Heart left ventricle (tissue), 16 donors: ENCODE measurements at regions not wholly inside any gene's neighbourhood (a gene's known extent, or its start where the extent isn't known, plus 50 kb on each side); places are given as distances from the start of the nearest gene placed in this dataset.

Experiments used
- ATAC-seq, 4 donors: fragments of 200-7000 bp; cut with Tn5 transposase; one replicate each; pipeline ENCODE4 v1.9.1; 2020 to 2022; ENCODE audit warnings: moderate library complexity in 4 of 4, mild to moderate bottlenecking in 3 of 4, moderate number of reproducible peaks in 1 of 4
- DNase-seq, 5 donors: peaks; one replicate each; pipeline ENCODE4 v3.0.0-alpha.2; 2020
- H3K27ac ChIP-seq, 12 donors: fragments of 200-600 bp; sonication (generic) in 4 of 12; one replicate each; pipeline versions ENCODE4 v1.5.0 to v1.8.0; 2016 to 2022; ENCODE audit warnings: mild to moderate bottlenecking in 2 of 12
- H3K27me3 ChIP-seq, 9 donors: fragments of 200-600 bp; sonication (generic) in 2 of 9; one replicate each; pipeline versions ENCODE4 v1.5.1 to v1.8.0; 2016 to 2022; ENCODE audit warnings: mild to moderate bottlenecking in 3 of 9
- H3K36me3 ChIP-seq, 9 donors: fragments of 200-600 bp; sonication (generic) in 2 of 9; one replicate each; pipeline versions ENCODE4 v1.5.0 to v1.8.0; 2018 to 2022; ENCODE audit warnings: mild to moderate bottlenecking in 2 of 9
- H3K4me1 ChIP-seq, 12 donors: fragments of 200-600 bp; sonication (generic) in 4 of 12; one replicate each; pipeline versions ENCODE4 v1.5.0 to v1.8.0; 2016 to 2022; ENCODE audit warnings: mild to moderate bottlenecking in 3 of 12
- H3K4me3 ChIP-seq, 12 donors: fragments of 200-600 bp; sonication (generic) in 4 of 12; one replicate each; pipeline versions ENCODE4 v1.5.0 to v1.8.0; 2017 to 2022; ENCODE audit warnings: mild to moderate bottlenecking in 9 of 12, moderate library complexity in 4 of 12
- H3K9me3 ChIP-seq, 12 donors: fragments of 200-600 bp; sonication (generic) in 4 of 12; one replicate each; pipeline versions ENCODE4 v1.5.0 to v1.8.0; 2016 to 2022; ENCODE audit warnings: mild to moderate bottlenecking in 1 of 12
- POLR2A ChIP-seq, 2 donors: fragments of 450-650 bp; IDR thresholded peaks; one replicate each; pipeline ENCODE4 v1.6.1; 2017; ENCODE audit warnings: antibody characterized with exemption in 2 of 2, mild to moderate bottlenecking in 2 of 2, moderate library complexity in 2 of 2
- WGBS, 4 donors: extraction: QIAGEN DNeasy Blood & Tissue Kit in 2 of 4; methylation state at CpG; one replicate each; pipeline versions ENCODE4 v1.1.5 to v1.1.7; 2013 to 2018; 5-methylcytosine and 5-hydroxymethylcytosine counted together
- intact Hi-C, 10 donors: fragments of 100-400 bp; cut with DNase I; formaldehyde crosslinking; loops; one replicate each; pipeline versions ENCODE4 v1.11.1 to v1.14.2; 2022
- TF ChIP-seq, protein P1 (sequence below), 12 donors: fragments of 200-600 bp; sonication (generic) in 4 of 12; IDR thresholded peaks; one replicate each; pipeline versions ENCODE4 v1.5.0 to v1.8.0; 2018 to 2022; ENCODE audit warnings: antibody characterized with exemption in 12 of 12, mild to moderate bottlenecking in 5 of 12
- donor health status: ischemic (EF 13 %, LVEDD 7.1; RV severe dilation, severe dysfunction).
- donor health status: healthy with polysubstance abuse.
- donor health status: DM: no; HTN: yes; CAD: no.
- donor health status: DM: no; HTN: no; CAD: no.
- donor health status: ischemic (EF 25% LVEDD 6.9; RV normal size, moderate dysfunction).
- donor health status: ischemic (EF 25% LVEDD 5.7; RV mildly dilated, moderate dysfunction).
- donor health status: healthy.
- donor health status: DM: yes; HTN: yes; CAD: no.
- donor health status: ischemic (EF 35%, LVEDD 5.7; RV mildly dilated, moderate dysfunction).
- donor health status: nonischemic (EF 11% LVEDD 7.7; RV severe dilation, severe dysfunction).
- donor health status: DM: yes; HTN: yes; CAD: no.
- donor health status: PGD.
- donor health status: ischemic (EF 29% LVEDD 5.4; RV normal size, mild dysfunction).
- donor health status: nonischemic (EF 23%, LVEDD 6.1; RV moderate dilation, normal function).

DNA sequence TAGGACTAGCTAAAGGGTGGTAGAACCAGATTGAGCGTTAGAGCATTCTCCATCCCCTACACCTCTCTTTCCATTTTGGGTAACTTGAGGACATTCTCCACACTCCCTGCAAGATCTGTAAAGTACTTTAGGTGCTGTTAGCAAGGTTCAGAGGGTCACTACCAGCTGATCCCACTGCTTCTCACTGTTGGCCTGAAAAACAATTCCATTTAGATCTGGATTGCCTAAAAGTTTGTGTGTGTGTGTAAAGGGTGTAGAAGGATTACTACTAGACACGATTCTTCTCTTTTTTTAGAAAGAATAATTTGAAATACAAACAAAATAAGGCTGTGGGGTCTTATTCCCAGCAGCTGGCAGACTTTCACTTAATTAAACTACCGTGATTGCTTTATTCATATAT lies 95.1 kb upstream of the TMEM178A start:
- 69 to 83% (median 73%) methylated on average over 3 of the region's 3 CpGs for WGBS, 4 donors
- no peaks in the 10 kb centered on the region for H3K27me3 ChIP-seq
- H3K36me3 ChIP-seq = no peaks in the 10 kb centered on the region
- H3K4me3 ChIP-seq = no peak overlapping the region
- ATAC-seq = no peak
- intact Hi-C loops = no loop called here
- TF ChIP-seq POLR2A (IDR thresholded peaks at IDR 0.05) = no peak
- TF ChIP-seq, protein P1, sequence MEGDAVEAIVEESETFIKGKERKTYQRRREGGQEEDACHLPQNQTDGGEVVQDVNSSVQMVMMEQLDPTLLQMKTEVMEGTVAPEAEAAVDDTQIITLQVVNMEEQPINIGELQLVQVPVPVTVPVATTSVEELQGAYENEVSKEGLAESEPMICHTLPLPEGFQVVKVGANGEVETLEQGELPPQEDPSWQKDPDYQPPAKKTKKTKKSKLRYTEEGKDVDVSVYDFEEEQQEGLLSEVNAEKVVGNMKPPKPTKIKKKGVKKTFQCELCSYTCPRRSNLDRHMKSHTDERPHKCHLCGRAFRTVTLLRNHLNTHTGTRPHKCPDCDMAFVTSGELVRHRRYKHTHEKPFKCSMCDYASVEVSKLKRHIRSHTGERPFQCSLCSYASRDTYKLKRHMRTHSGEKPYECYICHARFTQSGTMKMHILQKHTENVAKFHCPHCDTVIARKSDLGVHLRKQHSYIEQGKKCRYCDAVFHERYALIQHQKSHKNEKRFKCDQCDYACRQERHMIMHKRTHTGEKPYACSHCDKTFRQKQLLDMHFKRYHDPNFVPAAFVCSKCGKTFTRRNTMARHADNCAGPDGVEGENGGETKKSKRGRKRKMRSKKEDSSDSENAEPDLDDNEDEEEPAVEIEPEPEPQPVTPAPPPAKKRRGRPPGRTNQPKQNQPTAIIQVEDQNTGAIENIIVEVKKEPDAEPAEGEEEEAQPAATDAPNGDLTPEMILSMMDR (IDR thresholded peaks at IDR 0.05) = no peak
- H3K9me3 ChIP-seq = peaks cover 0 to 4% (median 0%) of the 10 kb centered on the region in 12 donors
- no peak for DNase-seq
- peaks cover 0 to 44% (median 22%) of the 10 kb centered on the region in 12 donors for H3K4me1 ChIP-seq
- peak overlapping the region in 5 of 12 donors; percentile 3 to 22 (median 11) for H3K27ac ChIP-seq

DNA sequence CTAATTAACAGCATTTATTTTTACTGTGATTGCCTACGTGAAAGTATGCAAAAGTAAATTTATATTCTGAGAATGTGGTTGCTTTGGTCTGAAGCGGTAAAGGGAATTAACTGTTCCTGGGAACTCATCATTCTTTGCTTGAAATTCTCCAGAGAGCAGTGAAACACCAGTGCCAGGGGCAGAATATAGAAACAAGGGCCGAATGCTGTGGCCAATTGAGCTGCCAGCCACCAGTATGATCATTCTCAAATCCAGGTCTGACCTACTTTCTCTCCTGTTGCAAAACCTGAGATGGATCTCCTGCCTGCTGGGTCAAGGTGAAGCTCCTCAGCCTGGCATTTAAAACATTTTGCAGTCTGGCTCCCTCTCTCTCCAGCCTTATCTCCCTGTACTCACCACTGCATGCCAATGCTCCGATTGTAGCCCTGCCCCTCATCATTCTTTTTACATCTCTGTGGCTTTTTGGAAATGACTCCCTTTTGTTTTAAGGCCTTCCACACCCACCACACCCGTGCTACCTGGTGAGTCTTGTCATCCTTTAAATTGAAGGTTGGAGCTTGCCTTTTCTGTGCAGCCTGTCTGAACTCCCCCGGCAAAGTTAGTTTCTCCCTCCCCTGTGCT lies 94.5 kb upstream of the TMEM178A start:
- Histone ChIP-seq H3K9me3 (peaks cover 0 to 7% (median 0%) of the 10 kb centered on the region in 12 donors), H3K27me3 (no peaks in the 10 kb centered on the region), H3K27ac (peak overlapping the region in 7 of 12 donors; percentile 3 to 31 (median 11)), H3K36me3 (no peaks in the 10 kb centered on the region), H3K4me1 (peaks cover 0 to 44% (median 22%) of the 10 kb centered on the region in 12 donors), H3K4me3 (no peak overlapping the region)
- TF ChIP-seq, protein P1 (IDR thresholded peaks at IDR 0.05) = no peak
- no peak for TF ChIP-seq POLR2A (IDR thresholded peaks at IDR 0.05)
- ATAC-seq = peak; percentile 47 to 69 (median 57)
- no peak for DNase-seq
- intact Hi-C loops = no loop called here
- WGBS, 4 donors = 39 to 47% (median 43%) methylated on average over 6 of the region's 6 CpGs

DNA sequence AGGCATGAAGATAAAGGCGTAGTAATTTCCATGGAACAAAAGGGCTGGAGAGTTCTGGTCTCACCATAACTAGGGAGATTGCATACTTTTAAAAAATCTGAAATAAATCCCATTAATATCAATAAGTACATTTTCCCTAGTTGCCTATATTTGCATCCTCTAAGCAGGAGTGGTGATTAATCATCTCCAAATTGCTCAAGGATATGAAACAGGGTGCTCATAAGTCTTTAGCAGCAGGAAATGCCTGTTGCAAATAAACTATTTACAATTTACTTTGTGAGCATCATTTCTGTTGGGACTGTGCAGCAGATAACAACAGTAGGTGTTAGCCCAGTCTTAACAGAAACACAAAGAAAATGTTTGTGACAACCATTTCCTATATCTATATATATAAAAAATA lies 92.4 kb upstream of the TMEM178A start:
- DNase-seq (no peak), ATAC-seq (no peak)
- Histone ChIP-seq H3K9me3 (peaks cover 0 to 8% (median 0%) of the 10 kb centered on the region in 12 donors), H3K4me3 (no peak overlapping the region), H3K4me1 (peaks cover 0 to 30% (median 16%) of the 10 kb centered on the region in 12 donors), H3K36me3 (no peaks in the 10 kb centered on the region), H3K27ac (no peak overlapping the region), H3K27me3 (no peaks in the 10 kb centered on the region)
- intact Hi-C loops = no loop called here
- TF ChIP-seq, protein P1 (IDR thresholded peaks at IDR 0.05) = no peak
- no peak for TF ChIP-seq POLR2A (IDR thresholded peaks at IDR 0.05)
- 93 to 98% (median 97%) methylated on average over 1 of the region's 1 CpG for WGBS, 4 donors

DNA sequence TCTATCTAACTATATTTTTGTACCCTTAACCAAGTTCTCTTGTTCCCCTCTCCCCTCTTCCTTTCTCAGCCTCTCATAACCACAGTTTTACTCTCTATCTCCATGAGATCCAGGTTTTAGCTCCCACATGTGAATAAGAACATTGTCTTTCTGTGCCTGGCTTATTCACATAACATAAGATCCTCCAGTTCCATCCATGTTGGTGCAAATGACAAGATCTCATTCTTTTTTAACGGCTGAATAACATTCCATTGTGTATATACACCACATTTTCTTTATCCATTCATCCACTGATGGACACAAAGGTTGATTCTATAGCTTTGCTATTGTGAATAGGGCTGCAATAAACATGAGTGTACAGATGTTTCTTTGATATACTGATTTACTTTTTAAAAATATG lies 83.9 kb upstream of the TMEM178A start:
- intact Hi-C loops = no loop called here
- no peak for DNase-seq
- Histone ChIP-seq H3K36me3 (no peaks in the 10 kb centered on the region), H3K27me3 (no peaks in the 10 kb centered on the region), H3K4me1 (peaks cover 0 to 6% (median 0%) of the 10 kb centered on the region in 12 donors), H3K27ac (no peak overlapping the region), H3K9me3 (peaks cover 0 to 12% (median 3%) of the 10 kb centered on the region in 12 donors), H3K4me3 (no peak overlapping the region)
- TF ChIP-seq, protein P1 (IDR thresholded peaks at IDR 0.05) = no peak
- no peak for ATAC-seq
- 87 to 96% (median 94%) methylated on average over 1 of the region's 1 CpG for WGBS, 4 donors
